Endothelial cell (in vitro differentiated cells): ENCODE measurements at regions not wholly inside any gene's neighbourhood (a gene's known extent, or its start where the extent isn't known, plus 50 kb on each side); places are given as distances from the start of the nearest gene placed in this dataset.

Experiments
- DNase-seq: peaks from one replicate; pipeline ENCODE4 v3.0.0; 2021; ENCODE audit warnings: low spot score
- H3K27ac Mint-ChIP-seq: one replicate; pipeline ENCODE4 v1.8.0; 2021; ENCODE audit warnings: mixed read lengths, inconsistent platforms; ENCODE audit not compliant: unreplicated experiment
- H3K27me3 Mint-ChIP-seq: one replicate; pipeline ENCODE4 v1.8.0; 2021; ENCODE audit warnings: mild to moderate bottlenecking, moderate library complexity, mixed read lengths, inconsistent platforms; ENCODE audit not compliant: unreplicated experiment
- H3K36me3 Mint-ChIP-seq: one replicate; pipeline ENCODE4 v1.8.0; 2021; ENCODE audit warnings: mild to moderate bottlenecking, low read depth, mixed read lengths, inconsistent platforms; ENCODE audit not compliant: unreplicated experiment
- H3K4me1 Mint-ChIP-seq: one replicate; pipeline ENCODE4 v1.8.0; 2021; ENCODE audit warnings: mild to moderate bottlenecking, mixed read lengths, inconsistent platforms; ENCODE audit not compliant: unreplicated experiment
- H3K4me3 Mint-ChIP-seq: one replicate; pipeline ENCODE4 v1.8.0; 2021; ENCODE audit warnings: mild to moderate bottlenecking, mixed read lengths, inconsistent platforms; ENCODE audit not compliant: unreplicated experiment
- H3K9me3 Mint-ChIP-seq: one replicate; pipeline ENCODE4 v1.8.0; 2021; ENCODE audit warnings: mixed read lengths, inconsistent platforms; ENCODE audit not compliant: unreplicated experiment
- TF ChIP-seq, protein P1 (sequence below): fragments of 200-600 bp; sonication (generic); IDR thresholded peaks from one replicate; pipeline ENCODE4 v1.5.0; 2021; ENCODE audit warnings: antibody characterized with exemption; ENCODE audit not compliant: unreplicated experiment

- H3K9me3 Mint-ChIP-seq, result no peaks in the 10 kb centered on the region
- peaks cover 8% of the 10 kb centered on the region for H3K4me1 Mint-ChIP-seq
- TF ChIP-seq, protein P1, sequence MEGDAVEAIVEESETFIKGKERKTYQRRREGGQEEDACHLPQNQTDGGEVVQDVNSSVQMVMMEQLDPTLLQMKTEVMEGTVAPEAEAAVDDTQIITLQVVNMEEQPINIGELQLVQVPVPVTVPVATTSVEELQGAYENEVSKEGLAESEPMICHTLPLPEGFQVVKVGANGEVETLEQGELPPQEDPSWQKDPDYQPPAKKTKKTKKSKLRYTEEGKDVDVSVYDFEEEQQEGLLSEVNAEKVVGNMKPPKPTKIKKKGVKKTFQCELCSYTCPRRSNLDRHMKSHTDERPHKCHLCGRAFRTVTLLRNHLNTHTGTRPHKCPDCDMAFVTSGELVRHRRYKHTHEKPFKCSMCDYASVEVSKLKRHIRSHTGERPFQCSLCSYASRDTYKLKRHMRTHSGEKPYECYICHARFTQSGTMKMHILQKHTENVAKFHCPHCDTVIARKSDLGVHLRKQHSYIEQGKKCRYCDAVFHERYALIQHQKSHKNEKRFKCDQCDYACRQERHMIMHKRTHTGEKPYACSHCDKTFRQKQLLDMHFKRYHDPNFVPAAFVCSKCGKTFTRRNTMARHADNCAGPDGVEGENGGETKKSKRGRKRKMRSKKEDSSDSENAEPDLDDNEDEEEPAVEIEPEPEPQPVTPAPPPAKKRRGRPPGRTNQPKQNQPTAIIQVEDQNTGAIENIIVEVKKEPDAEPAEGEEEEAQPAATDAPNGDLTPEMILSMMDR, result no peak
- peaks cover 3% of the 10 kb centered on the region for H3K36me3 Mint-ChIP-seq
- no peaks in the 10 kb centered on the region for H3K27me3 Mint-ChIP-seq
- no peak overlapping the region for H3K4me3 Mint-ChIP-seq
- no peak for DNase-seq
- no peak overlapping the region for H3K27ac Mint-ChIP-seq
These were observed 68.2 kb upstream of the MGAT5 start for GRCh38 chr2:134185639-134186038.

DNA sequence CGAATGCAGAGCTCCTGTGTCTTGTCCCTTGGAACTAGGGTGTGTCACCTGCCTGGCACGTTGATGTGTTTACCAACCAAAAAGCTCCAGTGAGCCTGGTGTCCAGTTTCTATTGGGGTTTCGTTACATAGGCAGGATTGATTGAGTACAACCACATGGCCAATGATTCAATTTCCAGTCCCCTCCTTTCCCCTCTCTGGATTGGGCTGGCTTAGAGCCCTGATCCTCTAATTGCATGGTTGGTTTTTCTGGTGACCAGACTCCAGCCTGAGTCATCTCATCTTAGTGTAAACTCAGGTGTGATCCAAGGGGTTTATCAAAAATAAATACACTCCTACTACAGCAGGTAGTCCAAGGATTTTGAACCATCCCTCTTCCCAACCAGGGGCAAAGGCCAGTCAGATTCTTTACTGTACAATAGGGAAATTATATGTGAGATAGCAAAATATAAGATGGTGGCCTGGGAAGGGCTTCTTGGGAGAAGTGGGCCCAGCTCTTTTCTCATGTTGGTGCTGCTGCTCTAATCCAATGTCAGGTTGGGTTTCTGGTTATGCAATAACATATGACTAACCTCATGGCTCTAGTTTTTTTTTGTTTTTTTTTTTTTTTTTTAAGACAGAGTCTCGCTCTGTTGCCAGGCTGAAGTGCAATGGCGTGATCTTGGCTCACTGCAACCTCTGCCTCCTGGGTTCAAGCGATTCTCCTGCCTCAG, 64.7 kb upstream of the MGAT5 start:
- TF ChIP-seq, protein P1, result no peak
- no peak overlapping the region for H3K4me3 Mint-ChIP-seq
- peaks cover 2% of the 10 kb centered on the region for H3K4me1 Mint-ChIP-seq
- H3K27ac Mint-ChIP-seq, result no peak overlapping the region
- DNase-seq, result no peak
- H3K27me3 Mint-ChIP-seq, result peaks cover 3% of the 10 kb centered on the region
- H3K9me3 Mint-ChIP-seq, result no peaks in the 10 kb centered on the region
- peaks cover 11% of the 10 kb centered on the region for H3K36me3 Mint-ChIP-seq

GRCh38 chr2:134190062-134190806, 63.6 kb upstream of the MGAT5 start:
- H3K27ac Mint-ChIP-seq, result no peak overlapping the region

DNA sequence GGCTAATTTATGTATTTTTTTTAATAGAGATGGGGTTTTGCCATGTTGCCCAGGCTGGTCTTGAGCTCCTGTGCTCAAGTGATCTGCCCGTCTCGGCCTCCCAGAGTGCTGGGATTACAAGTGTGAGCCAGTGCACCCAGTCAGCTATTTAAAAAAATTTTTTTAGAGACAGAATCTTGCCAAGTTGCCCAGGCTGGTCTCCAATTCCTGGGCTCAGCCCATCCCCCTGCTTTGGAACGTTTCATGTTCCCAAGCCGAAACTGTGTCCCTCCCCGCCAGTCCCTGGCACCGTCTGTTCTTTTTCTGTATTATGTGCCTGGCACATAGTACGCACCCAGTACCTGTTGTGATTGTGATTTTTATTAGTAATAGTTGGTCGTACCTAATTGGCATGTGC, 63.1 kb upstream of the MGAT5 start:
- Mint-ChIP-seq H3K9me3 (no peaks in the 10 kb centered on the region), H3K36me3 (peaks cover 11% of the 10 kb centered on the region), H3K4me1 (peaks cover 2% of the 10 kb centered on the region), H3K27me3 (peaks cover 3% of the 10 kb centered on the region), H3K4me3 (no peak overlapping the region), H3K27ac (no peak overlapping the region)
- TF ChIP-seq, protein P1, result no peak
- DNase-seq, result no peak

More at GRCh38 chr2:134190062-134190806, 63.6 kb upstream of the MGAT5 start:
- Mint-ChIP-seq H3K4me3 (no peak overlapping the region), H3K27me3 (peaks cover 3% of the 10 kb centered on the region), H3K4me1 (peaks cover 2% of the 10 kb centered on the region), H3K36me3 (peaks cover 11% of the 10 kb centered on the region), H3K9me3 (no peaks in the 10 kb centered on the region)
- no peak for DNase-seq
- TF ChIP-seq, protein P1, result no peak

GRCh38 chr2:134191835-134192234, 62.0 kb upstream of the MGAT5 start:
- Mint-ChIP-seq H3K27me3 (peaks cover 3% of the 10 kb centered on the region), H3K27ac (no peak overlapping the region), H3K4me3 (no peak overlapping the region), H3K4me1 (peaks cover 6% of the 10 kb centered on the region), H3K36me3 (peaks cover 7% of the 10 kb centered on the region), H3K9me3 (no peaks in the 10 kb centered on the region)
- TF ChIP-seq, protein P1, result no peak
- DNase-seq, result no peak
